ENCODE measurements at regions not wholly inside any gene's neighbourhood (a gene's known extent, or its start where the extent isn't known, plus 50 kb on each side); places are given as distances from the start of the nearest gene placed in this dataset.
"Not testable (repeated sequence)": the region's sequence is repeated elsewhere in the genome, so short reads cannot be mapped to it uniquely, and the experiment has no call there.

GRCh38 chr18:41870191-41870590, 84.8 kb upstream of the PIK3C3 start:
- DNase-seq (ENCODE audit: extremely low read depth, insufficient read length) = no peak
- Histone ChIP-seq H3K4me3 (replicated peaks; ENCODE audit: low read depth, low read length) (no peak overlapping the region), H3K36me3 (ENCODE audit: control insufficient read depth, insufficient read depth, low read length) (no peaks in the 10 kb centered on the region), H3K27me3 (replicated peaks; ENCODE audit: control insufficient read depth, insufficient read depth, low read length) (no peaks in the 10 kb centered on the region)
- TF ChIP-seq CTCF (IDR thresholded peaks at IDR 0.05; ENCODE audit: insufficient read depth, low read length, poor library complexity, severe bottlenecking) = no peak

GRCh38 chr18:41865796-41866195, 89.2 kb upstream of the PIK3C3 start:
- H3K27me3 ChIP-seq (replicated peaks; ENCODE audit: control insufficient read depth, insufficient read depth, low read length); DNase-seq (ENCODE audit: extremely low read depth, insufficient read length); H3K36me3 ChIP-seq (ENCODE audit: control insufficient read depth, insufficient read depth, low read length); H3K4me3 ChIP-seq (replicated peaks; ENCODE audit: low read depth, low read length): not testable (repeated sequence)

- TF ChIP-seq CTCF (IDR thresholded peaks at IDR 0.05; ENCODE audit: insufficient read depth, low read length, poor library complexity, severe bottlenecking) = no peak
- H3K36me3 ChIP-seq (ENCODE audit: control insufficient read depth, insufficient read depth, low read length) = no peaks in the 10 kb centered on the region
- H3K27me3 ChIP-seq (replicated peaks; ENCODE audit: control insufficient read depth, insufficient read depth, low read length) = no peaks in the 10 kb centered on the region
- DNase-seq (ENCODE audit: extremely low read depth, insufficient read length) = no peak
- H3K4me3 ChIP-seq (replicated peaks; ENCODE audit: low read depth, low read length) = no peak overlapping the region
These were observed 90.8 kb upstream of the PIK3C3 start for GRCh38 chr18:41864216-41864615.

GRCh38 chr18:41862921-41863320, 92.1 kb upstream of the PIK3C3 start:
- no peaks in the 10 kb centered on the region for H3K36me3 ChIP-seq (ENCODE audit: control insufficient read depth, insufficient read depth, low read length)
- no peaks in the 10 kb centered on the region for H3K27me3 ChIP-seq (replicated peaks; ENCODE audit: control insufficient read depth, insufficient read depth, low read length)
- DNase-seq (ENCODE audit: extremely low read depth, insufficient read length) = no peak
- H3K4me3 ChIP-seq (replicated peaks; ENCODE audit: low read depth, low read length) = no peak overlapping the region
- no peak for TF ChIP-seq CTCF (IDR thresholded peaks at IDR 0.05; ENCODE audit: insufficient read depth, low read length, poor library complexity, severe bottlenecking)

GRCh38 chr18:41860987-41861386, 94.0 kb upstream of the PIK3C3 start:
- Histone ChIP-seq H3K4me3 (replicated peaks; ENCODE audit: low read depth, low read length) (no peak overlapping the region), H3K27me3 (replicated peaks; ENCODE audit: control insufficient read depth, insufficient read depth, low read length) (no peaks in the 10 kb centered on the region), H3K36me3 (ENCODE audit: control insufficient read depth, insufficient read depth, low read length) (no peaks in the 10 kb centered on the region)
- no peak for DNase-seq (ENCODE audit: extremely low read depth, insufficient read length)
- no peak for TF ChIP-seq CTCF (IDR thresholded peaks at IDR 0.05; ENCODE audit: insufficient read depth, low read length, poor library complexity, severe bottlenecking)

- H3K36me3 ChIP-seq (ENCODE audit: control insufficient read depth, insufficient read depth, low read length) = no peaks in the 10 kb centered on the region
- DNase-seq (ENCODE audit: extremely low read depth, insufficient read length) = no peak
- no peak for TF ChIP-seq CTCF (IDR thresholded peaks at IDR 0.05; ENCODE audit: insufficient read depth, low read length, poor library complexity, severe bottlenecking)
- no peak overlapping the region for H3K4me3 ChIP-seq (replicated peaks; ENCODE audit: low read depth, low read length)
- no peaks in the 10 kb centered on the region for H3K27me3 ChIP-seq (replicated peaks; ENCODE audit: control insufficient read depth, insufficient read depth, low read length)
These were observed 96.1 kb upstream of the PIK3C3 start for GRCh38 chr18:41858761-41859555.

All from GM06990 (cell line).